T-cell (primary cell): ENCODE measurements at regions not wholly inside any gene's neighbourhood (a gene's known extent, or its start where the extent isn't known, plus 50 kb on each side); places are given as distances from the start of the nearest gene placed in this dataset.

ENCODE experiments used
- ATAC-seq, 4 experiments: fragments of 200-7000 bp in 3 of 4; fragments of 150-1000 bp in 1 of 4; cut with Tn5 transposase; replicated peaks in 1 of 4; 1 replicate in 3 of 4; 2 replicates in 1 of 4; pipeline ENCODE4 v1.10.0; 2021; ENCODE audit warnings: moderate library complexity in 3 of 4, mild to moderate bottlenecking in 2 of 4, moderate number of reproducible peaks in 1 of 4
- CTCF ChIA-PET, 2 donors: fragments of 300-600 bp; sonication (Branson Sonifier 250); formaldehyde crosslinking; loops; one replicate each; lab custom pipeline; 2022; ENCODE audit warnings: antibody characterized with exemption in 2 of 2; lab: Charles Lee
- POLR2A ChIA-PET, 2 donors: fragments of 300-600 bp; sonication (Branson Sonifier 250); formaldehyde crosslinking; loops; one replicate each; lab custom pipeline; 2022; ENCODE audit warnings: antibody characterized with exemption in 2 of 2; lab: Charles Lee
- DNase-seq, 35 experiments: peaks; one replicate each; pipeline versions ENCODE4 v3.0.0 to v3.0.0-alpha.2; 2013 to 2023
- H3K27ac ChIP-seq: one replicate; pipeline ENCODE4 v1.5.1; 2013; ENCODE audit warnings: low read length
- H3K27me3 ChIP-seq, 2 experiments: replicated peaks in 1 of 2; 1 replicate in 1 of 2; 2 replicates in 1 of 2; pipeline versions ENCODE4 v1.6.1 to v1.7.0; 2013; ENCODE audit warnings: low read length in 1 of 2, mixed read lengths in 1 of 2; ENCODE audit not compliant: control insufficient read depth in 2 of 2, insufficient read depth in 2 of 2; ENCODE audit errors: extremely low read depth in 1 of 2
- H3K36me3 ChIP-seq, 2 donors: 1 replicate in 1 of 2; 2 replicates in 1 of 2; pipeline versions ENCODE4 v1.6.1 to v1.7.0; 2013; ENCODE audit warnings: low read length in 1 of 2; ENCODE audit not compliant: control insufficient read depth in 2 of 2, insufficient read depth in 1 of 2; ENCODE audit errors: extremely low read depth in 1 of 2
- H3K4me1 ChIP-seq, 2 experiments: 1 replicate in 1 of 2; 2 replicates in 1 of 2; pipeline versions ENCODE4 v1.6.1 to v1.7.0; 2013; ENCODE audit warnings: low read length in 2 of 2, mixed read lengths in 1 of 2; ENCODE audit not compliant: insufficient read depth in 2 of 2, control insufficient read depth in 1 of 2; ENCODE audit errors: extremely low read depth in 1 of 2
- H3K4me3 ChIP-seq, 2 donors: 1 replicate in 1 of 2; 2 replicates in 1 of 2; pipeline versions ENCODE4 v1.5.1 to v1.7.0; 2013; ENCODE audit warnings: mild to moderate bottlenecking in 2 of 2, low read length in 1 of 2, moderate library complexity in 1 of 2; ENCODE audit not compliant: control insufficient read depth in 1 of 2; ENCODE audit errors: extremely low read depth in 1 of 2
- H3K9me3 ChIP-seq: 2 replicates; pipeline ENCODE4 v1.7.0; 2013
- H3K27ac Mint-ChIP-seq, 2 donors: one replicate each; pipeline ENCODE4 v1.8.0; 2020 to 2021; ENCODE audit warnings: mild to moderate bottlenecking in 2 of 2, mixed read lengths in 2 of 2
- H3K27me3 Mint-ChIP-seq, 2 donors: one replicate each; pipeline ENCODE4 v1.8.0; 2021 to 2022; ENCODE audit warnings: mixed read lengths in 2 of 2
- H3K36me3 Mint-ChIP-seq: one replicate; pipeline ENCODE4 v1.8.0; 2021; ENCODE audit warnings: mixed read lengths
- H3K4me1 Mint-ChIP-seq, 3 donors: one replicate each; pipeline ENCODE4 v1.8.0; 2020 to 2022; ENCODE audit warnings: mixed read lengths in 3 of 3, mild to moderate bottlenecking in 1 of 3
- H3K4me3 Mint-ChIP-seq, 3 donors: one replicate each; pipeline ENCODE4 v1.8.0; 2020 to 2022; ENCODE audit warnings: mild to moderate bottlenecking in 3 of 3, mixed read lengths in 3 of 3, moderate library complexity in 3 of 3
- H3K9me3 Mint-ChIP-seq, 3 donors: one replicate each; pipeline ENCODE4 v1.8.0; 2020 to 2022; ENCODE audit warnings: mixed read lengths in 3 of 3
- WGBS: methylation state at CpG from one replicate; pipeline ENCODE4 v1.1.5; 2013; ENCODE audit warnings: missing lambda C conversion rate; ENCODE audit not compliant: insufficient coverage; 5-methylcytosine and 5-hydroxymethylcytosine counted together

DNA sequence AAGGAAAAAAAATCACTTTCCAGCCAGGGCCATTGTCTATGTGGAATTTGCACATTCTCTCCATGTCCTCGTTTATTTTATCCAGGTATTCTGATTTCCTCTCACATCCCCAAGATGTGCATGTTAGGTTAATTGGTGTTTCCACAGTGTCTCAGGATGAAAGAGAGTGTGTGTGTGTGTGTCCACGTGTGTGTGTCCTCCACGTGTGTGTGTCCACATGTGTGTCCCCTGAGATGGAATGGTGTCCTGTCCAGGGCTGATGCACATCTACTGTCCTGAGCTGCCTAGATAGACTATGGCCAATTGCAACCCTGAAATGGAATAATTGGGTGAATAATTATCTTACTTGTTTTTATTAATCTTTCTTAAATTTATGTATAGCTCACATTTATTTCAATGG, 2436.5 kb downstream of the PCDH9 start:
- no peak overlapping the region for H3K4me3 ChIP-seq
- Mint-ChIP-seq H3K27me3 (no peaks in the 10 kb centered on the region), H3K9me3 (peaks cover 14 to 28% (median 24%) of the 10 kb centered on the region in 3 donors), H3K4me3 (no peak overlapping the region), H3K36me3 (no peaks in the 10 kb centered on the region), H3K4me1 (no peaks in the 10 kb centered on the region), H3K27ac (no peak overlapping the region)
- CTCF ChIA-PET: interaction anchor here in 1 of 2 donors (0.6 kb wide), 1 partner anchor 573 kb away, joined by 3 read pairs; no protein-coding TSS in a partner anchor
- H3K4me1 ChIP-seq: no peaks in the 10 kb centered on the region
- WGBS: 63% methylated on average over 2 of the region's 3 CpGs
- no peak overlapping the region for H3K27ac ChIP-seq
- no peak for ATAC-seq
- H3K36me3 ChIP-seq: no peaks in the 10 kb centered on the region
- H3K9me3 ChIP-seq: no peaks in the 10 kb centered on the region
- H3K27me3 ChIP-seq: no peaks in the 10 kb centered on the region
- POLR2A ChIA-PET: no interaction called here
- no peak for DNase-seq

- no peak for ATAC-seq
- no peak overlapping the region for H3K27ac Mint-ChIP-seq
- DNase-seq: no peak
- Histone ChIP-seq H3K9me3 (no peaks in the 10 kb centered on the region), H3K36me3 (no peaks in the 10 kb centered on the region), H3K27me3 (no peaks in the 10 kb centered on the region), H3K27ac (no peak overlapping the region), H3K4me3 (no peak overlapping the region), H3K4me1 (no peaks in the 10 kb centered on the region)
- no peaks in the 10 kb centered on the region for H3K36me3 Mint-ChIP-seq
- CTCF ChIA-PET: no interaction called here
- peaks cover 14 to 28% (median 24%) of the 10 kb centered on the region in 3 donors for H3K9me3 Mint-ChIP-seq
- POLR2A ChIA-PET: no interaction called here
- H3K4me3 Mint-ChIP-seq: no peak overlapping the region
- H3K4me1 Mint-ChIP-seq: no peaks in the 10 kb centered on the region
- WGBS: 100% methylated on average over 1 of the region's 3 CpGs
- no peaks in the 10 kb centered on the region for H3K27me3 Mint-ChIP-seq
Measured at GRCh38 chr13:64793131-64793530, 2437.0 kb downstream of the PCDH9 start.

DNA sequence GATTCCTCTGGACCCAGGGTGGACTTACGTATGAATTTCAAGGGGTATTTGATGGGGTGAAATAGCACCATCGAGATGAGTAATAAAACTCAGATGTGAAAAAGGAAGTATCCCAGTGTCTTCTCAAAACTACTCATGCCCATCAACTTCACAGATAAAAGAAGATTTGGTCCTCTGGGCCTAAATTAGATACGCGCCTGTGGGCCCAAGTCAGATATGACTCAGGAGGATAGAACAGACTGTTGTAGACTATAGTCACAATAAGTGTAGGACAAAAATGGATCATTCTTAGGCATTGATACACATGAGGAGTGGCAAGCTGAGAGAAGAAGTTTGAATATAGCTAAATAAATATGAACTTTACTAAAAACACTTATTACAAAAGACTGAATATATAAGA, 2438.8 kb downstream of the PCDH9 start:
- no CpG with 5 or more reads among the region's 4 CpGs for WGBS
- no peak overlapping the region for H3K27ac ChIP-seq
- H3K4me1 ChIP-seq: no peaks in the 10 kb centered on the region
- H3K4me3 ChIP-seq: no peak overlapping the region
- DNase-seq (no peak), ATAC-seq (no peak)
- H3K36me3 ChIP-seq: no peaks in the 10 kb centered on the region
- H3K27me3 Mint-ChIP-seq: no peaks in the 10 kb centered on the region
- H3K4me1 Mint-ChIP-seq: no peaks in the 10 kb centered on the region
- ChIA-PET CTCF (no interaction called here), POLR2A (no interaction called here)
- H3K36me3 Mint-ChIP-seq: no peaks in the 10 kb centered on the region
- H3K4me3 Mint-ChIP-seq: no peak overlapping the region
- H3K9me3 Mint-ChIP-seq: peaks cover 13 to 32% (median 30%) of the 10 kb centered on the region in 3 donors
- H3K27ac Mint-ChIP-seq: no peak overlapping the region
- no peaks in the 10 kb centered on the region for H3K9me3 ChIP-seq
- H3K27me3 ChIP-seq: no peaks in the 10 kb centered on the region

GRCh38 chr13:64782466-64782865, 2447.7 kb downstream of the PCDH9 start:
- H3K27me3 ChIP-seq: no peaks in the 10 kb centered on the region
- ATAC-seq: no peak
- WGBS: no CpG with 5 or more reads among the region's 4 CpGs
- Mint-ChIP-seq H3K9me3 (peaks cover 8 to 13% (median 8%) of the 10 kb centered on the region in 3 donors), H3K27ac (no peak overlapping the region), H3K36me3 (no peaks in the 10 kb centered on the region), H3K4me1 (no peaks in the 10 kb centered on the region), H3K4me3 (no peak overlapping the region), H3K27me3 (no peaks in the 10 kb centered on the region)
- DNase-seq: no peak
- ChIA-PET CTCF (no interaction called here), POLR2A (no interaction called here)
- H3K4me1 ChIP-seq: no peaks in the 10 kb centered on the region
- no peak overlapping the region for H3K27ac ChIP-seq
- peaks cover 3% of the 10 kb centered on the region for H3K9me3 ChIP-seq
- H3K36me3 ChIP-seq: no peaks in the 10 kb centered on the region
- no peak overlapping the region for H3K4me3 ChIP-seq

GRCh38 chr13:64778002-64778401, 2452.1 kb downstream of the PCDH9 start:
- Mint-ChIP-seq H3K4me3 (no peak overlapping the region), H3K27me3 (no peaks in the 10 kb centered on the region), H3K36me3 (no peaks in the 10 kb centered on the region), H3K27ac (no peak overlapping the region), H3K9me3 (peaks cover 5 to 18% (median 10%) of the 10 kb centered on the region in 3 donors), H3K4me1 (no peaks in the 10 kb centered on the region)
- POLR2A ChIA-PET: no interaction called here
- no peak for ATAC-seq
- DNase-seq: no peak
- Histone ChIP-seq H3K4me1 (no peaks in the 10 kb centered on the region), H3K36me3 (no peaks in the 10 kb centered on the region), H3K4me3 (no peak overlapping the region), H3K27ac (no peak overlapping the region), H3K27me3 (no peaks in the 10 kb centered on the region), H3K9me3 (peaks cover under 1% of the 10 kb centered on the region)
- CTCF ChIA-PET: no interaction called here
- WGBS: no CpG with 5 or more reads among the region's 1 CpG

DNA sequence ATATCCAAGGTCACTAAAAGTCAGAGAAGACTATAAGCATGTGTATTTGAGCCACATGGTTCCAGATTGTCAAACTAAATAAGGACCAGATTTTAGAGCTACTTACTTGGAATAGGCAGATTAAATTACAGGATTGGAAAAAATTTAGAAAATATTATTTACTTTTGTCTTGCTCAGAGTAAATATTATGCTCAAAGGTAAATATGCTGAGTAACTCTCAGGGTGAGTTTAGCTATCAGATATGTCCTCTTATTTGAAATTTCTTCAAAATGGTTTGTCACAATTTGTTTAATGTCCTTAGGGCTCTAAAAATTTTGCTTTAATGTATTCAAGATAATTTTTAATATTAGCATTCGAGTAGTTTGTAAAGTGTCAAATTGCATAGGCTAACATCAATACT, 2455.2 kb downstream of the PCDH9 start:
- no peak overlapping the region for H3K27ac ChIP-seq
- CTCF ChIA-PET: no interaction called here
- DNase-seq (no peak), ATAC-seq (no peak)
- H3K27ac Mint-ChIP-seq: no peak overlapping the region
- H3K4me3 Mint-ChIP-seq: no peak overlapping the region
- no peaks in the 10 kb centered on the region for H3K36me3 ChIP-seq
- peaks cover 16 to 21% (median 18%) of the 10 kb centered on the region in 3 donors for H3K9me3 Mint-ChIP-seq
- no peaks in the 10 kb centered on the region for H3K27me3 Mint-ChIP-seq
- no peaks in the 10 kb centered on the region for H3K4me1 ChIP-seq
- H3K36me3 Mint-ChIP-seq: no peaks in the 10 kb centered on the region
- POLR2A ChIA-PET: interaction anchor here in 1 of 2 donors (0.6 kb wide), 1 partner anchor 129 kb away, joined by 3 read pairs; no protein-coding TSS in a partner anchor
- no peak overlapping the region for H3K4me3 ChIP-seq
- H3K4me1 Mint-ChIP-seq: no peaks in the 10 kb centered on the region
- no peaks in the 10 kb centered on the region for H3K9me3 ChIP-seq
- WGBS: no CpG with 5 or more reads among the region's 1 CpG
- no peaks in the 10 kb centered on the region for H3K27me3 ChIP-seq

DNA sequence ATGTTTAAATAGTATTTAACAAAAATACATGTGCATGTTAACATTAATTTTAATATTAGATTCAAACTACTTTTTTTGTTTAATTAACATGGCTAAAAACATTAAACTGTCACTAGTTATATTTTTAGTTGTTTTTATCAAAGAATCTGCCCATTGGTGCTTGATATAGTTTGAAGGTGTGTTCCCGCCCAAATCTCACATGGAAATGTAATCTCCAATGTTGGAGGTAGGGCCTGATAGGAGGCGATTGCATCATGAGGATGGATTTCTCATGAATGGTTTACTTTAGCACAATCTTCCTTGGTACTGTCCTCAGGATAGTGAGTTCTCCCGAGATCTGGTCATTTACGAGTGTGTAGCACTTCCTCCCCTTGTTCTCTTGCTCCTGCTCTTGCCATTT, 2459.4 kb downstream of the PCDH9 start:
- no peaks in the 10 kb centered on the region for H3K9me3 ChIP-seq
- Mint-ChIP-seq H3K4me3 (no peak overlapping the region), H3K27me3 (no peaks in the 10 kb centered on the region), H3K27ac (no peak overlapping the region), H3K9me3 (peaks cover 21 to 23% (median 22%) of the 10 kb centered on the region in 3 donors), H3K4me1 (no peaks in the 10 kb centered on the region), H3K36me3 (no peaks in the 10 kb centered on the region)
- ChIA-PET CTCF (no interaction called here), POLR2A (no interaction called here)
- no peak overlapping the region for H3K4me3 ChIP-seq
- H3K36me3 ChIP-seq: no peaks in the 10 kb centered on the region
- H3K27me3 ChIP-seq: no peaks in the 10 kb centered on the region
- ATAC-seq: no peak
- no peaks in the 10 kb centered on the region for H3K4me1 ChIP-seq
- 94% methylated on average over 3 of the region's 4 CpGs for WGBS
- DNase-seq: no peak
- H3K27ac ChIP-seq: no peak overlapping the region
